GM12878 (cell line): ENCODE measurements at regions not wholly inside any gene's neighbourhood (a gene's known extent, or its start where the extent isn't known, plus 50 kb on each side); places are given as distances from the start of the nearest gene placed in this dataset.

ENCODE experiments used
- ATAC-seq: fragments of 200-7000 bp; cut with Tn5 transposase; 3 replicates; pipeline ENCODE4 v1.9.1; 2020; ENCODE audit warnings: mild to moderate bottlenecking, moderate library complexity
- BruUV-seq: library from RNA; stranded (reverse); fragments of 400-500 nt; replicated peaks from 2 replicates; lab custom pipeline; 2021; lab: Mats Ljungman, UMichigan
- CTCF ChIA-PET: fragments of 300-600 bp; sonication (Branson Sonifier 250); formaldehyde crosslinking; extraction: SDS; loops from one replicate; lab custom pipeline; 2021; ENCODE audit warnings: inconsistent platforms; lab: Yijun Ruan, JAX
- POLR2A ChIA-PET: fragments of 350-600 bp; formaldehyde crosslinking; extraction: SDS; loops from one replicate; lab custom pipeline; 2021; ENCODE audit warnings: inconsistent platforms; lab: Charles Lee
- RAD21 ChIA-PET: fragments of 300-600 bp; sonication (Branson Sonifier 250); formaldehyde crosslinking; loops from one replicate; lab custom pipeline; 2023; ENCODE audit warnings: antibody characterized with exemption; ENCODE audit not compliant: unreplicated experiment; lab: Charles Lee
- SMC1A ChIA-PET: fragments of 300-600 bp; sonication (Branson Sonifier 250); formaldehyde crosslinking; loops from one replicate; lab custom pipeline; 2023; ENCODE audit not compliant: unreplicated experiment, uncharacterized antibody; lab: Charles Lee
- DNase-seq: peaks from one replicate; pipeline ENCODE4 v3.0.0-alpha.2; 2011; ENCODE audit warnings: low read depth, low spot score
- FAIRE-seq: peaks from 3 replicates; lab custom pipeline; 2011; peaks lifted over from hg19 to GRCh38; lab: Jason Lieb, UNC
- H2AFZ ChIP-seq: 2 replicates; pipeline ENCODE4 v1.6.0; 2011; ENCODE audit warnings: low read depth, low read length, control low read depth; ENCODE audit not compliant: control insufficient read depth
- H3K27ac ChIP-seq: 2 replicates; pipeline ENCODE4 v1.5.1; 2011; ENCODE audit warnings: control low read depth; ENCODE audit not compliant: control insufficient read depth, insufficient read depth
- H3K27me3 ChIP-seq, 2 experiments: replicated peaks in 1 of 2; 2 replicates each; pipeline versions ENCODE4 v1.6.0 to v1.6.1; 2011; ENCODE audit warnings: low read length in 1 of 2; ENCODE audit not compliant: control insufficient read depth in 2 of 2, insufficient read depth in 2 of 2
- H3K36me3 ChIP-seq, 2 experiments: 2 replicates each; pipeline ENCODE4 v1.5.1; 2011; ENCODE audit warnings: low read length in 1 of 2; ENCODE audit not compliant: control insufficient read depth in 2 of 2, insufficient read depth in 2 of 2
- H3K4me1 ChIP-seq: 2 replicates; pipeline ENCODE4 v1.6.1; 2011; ENCODE audit warnings: mild to moderate bottlenecking, low read length, moderate library complexity, mixed read lengths; ENCODE audit not compliant: control insufficient read depth, insufficient read depth
- H3K4me2 ChIP-seq: 2 replicates; pipeline ENCODE4 v1.6.0; 2011; ENCODE audit warnings: control low read depth; ENCODE audit not compliant: control insufficient read depth, insufficient read depth
- H3K4me3 ChIP-seq: fragments of 200-600 bp; sonication (generic); 2 replicates; pipeline ENCODE4 v1.5.1; 2016
- H3K79me2 ChIP-seq: 2 replicates; pipeline ENCODE4 v1.6.0; 2011; ENCODE audit warnings: low read length; ENCODE audit not compliant: control insufficient read depth, insufficient read depth
- H3K9ac ChIP-seq: 2 replicates; pipeline ENCODE4 v1.8.0; 2011; ENCODE audit warnings: low read length, control low read depth, mixed read lengths; ENCODE audit not compliant: control insufficient read depth, insufficient read depth
- H3K9me3 ChIP-seq: replicated peaks from 3 replicates; pipeline ENCODE4 v1.5.1; 2011; ENCODE audit warnings: mild to moderate bottlenecking, low read length; ENCODE audit not compliant: control insufficient read depth, insufficient read depth
- H4K20me1 ChIP-seq: 2 replicates; pipeline ENCODE4 v1.6.0; 2011; ENCODE audit not compliant: control insufficient read depth, insufficient read depth
- CBX3 ChIP-seq: fragments of 200-600 bp; sonication (generic); IDR thresholded peaks from 2 replicates; pipeline ENCODE4 v1.6.1; 2016; ENCODE audit warnings: low read depth, borderline replicate concordance
- CTCF ChIP-seq, 3 experiments: IDR thresholded peaks in 2 of 3; conservative IDR thresholded peaks in 1 of 3; 2 replicates each; pipeline ENCODE4 v1.5.1; 2011; ENCODE audit warnings: low read depth in 3 of 3, low read length in 3 of 3, mild to moderate bottlenecking in 3 of 3, control low read depth in 2 of 3, moderate library complexity in 2 of 3, inconsistent platforms in 1 of 3, mixed read lengths in 1 of 3; ENCODE audit not compliant: control insufficient read depth in 2 of 3, insufficient read depth in 1 of 3; ENCODE audit errors: extremely low read depth in 1 of 3
- RAD21 ChIP-seq: IDR thresholded peaks from 2 replicates; pipeline ENCODE4 v1.6.1; 2011; ENCODE audit warnings: mild to moderate bottlenecking, low read depth, low read length, moderate library complexity; ENCODE audit not compliant: insufficient read depth
- SMC3 ChIP-seq: IDR thresholded peaks from 2 replicates; pipeline ENCODE4 v1.6.1; 2011; ENCODE audit warnings: low read length, improper control_type of control experiment, borderline replicate concordance
- ZBTB33 ChIP-seq: fragments of 450-650 bp; IDR thresholded peaks from 2 replicates; pipeline ENCODE4 v1.6.1; 2017; ENCODE audit warnings: mild to moderate bottlenecking
- WGBS: methylation state at CpG from one replicate; pipeline ENCODE4 v1.1.6; 2016; ENCODE audit warnings: low lambda C conversion rate; ENCODE audit not compliant: insufficient replicate concordance, insufficient coverage; ENCODE audit errors: missing lambda C conversion rate; 5-methylcytosine and 5-hydroxymethylcytosine counted together
- in situ Hi-C: fragments of 300-500 bp; cut with MboI; formaldehyde crosslinking; loops from 9 replicates; pipeline ENCODE4 v1.14.3; 2018; ENCODE audit warnings: mixed read lengths
- intact Hi-C: fragments of 100-400 bp; cut with micrococcal nuclease; formaldehyde crosslinking; loops from one replicate; pipeline ENCODE4 v1.14.2; 2022; ENCODE audit not compliant: unreplicated experiment

- no peaks in the 10 kb centered on the region for H3K79me2 ChIP-seq
- H3K27me3 ChIP-seq: no peaks in the 10 kb centered on the region
- H4K20me1 ChIP-seq: no peaks in the 10 kb centered on the region
- SMC1A ChIA-PET: interaction anchor here (1.0 kb wide), 1 partner anchor 58 kb away, joined by 3 read pairs; no protein-coding TSS in a partner anchor
- WGBS: 33% methylated on average over 3 of the region's 3 CpGs
- no peaks in the 10 kb centered on the region for H3K36me3 ChIP-seq
- intact Hi-C loops (no loop called here), in situ Hi-C loops (no loop called here)
- H3K4me2 ChIP-seq: no peak overlapping the region
- POLR2A ChIA-PET: no interaction called here
- RAD21 ChIA-PET: no interaction called here
- CTCF ChIA-PET: interaction anchor here (0.7 to 1.0 kb wide), 2 partner anchors 121 to 317 kb away, joined by 3 read pairs; no protein-coding TSS in a partner anchor
- TF ChIP-seq ZBTB33 (no peak), CTCF (IDR thresholded peaks at IDR 0.05 in 2 of 3, conservative IDR thresholded peaks at IDR 0.05 in 1 of 3; ENCODE audit: control insufficient read depth in 2 of 3, extremely low read depth in 1 of 3, insufficient read depth in 1 of 3, low read depth in 3 of 3, low read length in 3 of 3) (peak; percentile 22 to 28 (median 27); a peak in 3 of 6 replicates), CBX3 (no peak), RAD21 (peak; percentile 33), SMC3 (peak; percentile 37; the same call in 1 of the 2 replicates)
- H3K9ac ChIP-seq: no peak overlapping the region
- no peak for DNase-seq
- ATAC-seq: no peak
- H2AFZ ChIP-seq: no peak overlapping the region
- no peak for FAIRE-seq
- H3K4me1 ChIP-seq: no peaks in the 10 kb centered on the region
- no peak overlapping the region for H3K27ac ChIP-seq
- H3K9me3 ChIP-seq: no peaks in the 10 kb centered on the region
- H3K4me3 ChIP-seq: no peak overlapping the region
- BruUV-seq: no TSS peak
Measured at GRCh38 chr4:100907465-100908454, 389.9 kb upstream of the EMCN start.
